Uterus (tissue), 3 donors: ENCODE measurements at regions not wholly inside any gene's neighbourhood (a gene's known extent, or its start where the extent isn't known, plus 50 kb on each side); places are given as distances from the start of the nearest gene placed in this dataset.

ENCODE experiments used
- DNase-seq, 2 donors: peaks; one replicate each; pipeline ENCODE4 v3.0.0-alpha.2; 2019 to 2020
- H3K27ac ChIP-seq, 2 donors: fragments of 200-600 bp; sonication (generic); 1 replicate in 1 of 2; 2 replicates in 1 of 2; pipeline ENCODE4 v1.5.1; 2016 to 2018
- H3K27me3 ChIP-seq, 2 donors: fragments of 200-600 bp; sonication (generic); one replicate each; pipeline ENCODE4 v1.5.1; 2018 to 2019; ENCODE audit warnings: control low read depth in 1 of 2
- H3K36me3 ChIP-seq, 2 donors: fragments of 200-600 bp; sonication (generic); one replicate each; pipeline ENCODE4 v1.5.1; 2019; ENCODE audit warnings: control low read depth in 1 of 2
- H3K4me1 ChIP-seq, 2 donors: fragments of 200-600 bp; sonication (generic); one replicate each; pipeline ENCODE4 v1.5.1; 2018 to 2019; ENCODE audit warnings: control low read depth in 1 of 2
- H3K4me3 ChIP-seq, 2 donors: fragments of 200-600 bp; sonication (generic); 1 replicate in 1 of 2; 2 replicates in 1 of 2; pipeline ENCODE4 v1.5.1; 2018 to 2019; ENCODE audit warnings: mild to moderate bottlenecking in 1 of 2
- H3K9me3 ChIP-seq, 2 donors: fragments of 200-600 bp; sonication (generic); one replicate each; pipeline ENCODE4 v1.5.1; 2019; ENCODE audit warnings: control low read depth in 1 of 2
- CTCF ChIP-seq, 4 experiments: fragments of 200-600 bp in 2 of 4; fragments of 450-650 bp in 2 of 4; sonication (generic) in 2 of 4; IDR thresholded peaks; one replicate each; pipeline ENCODE4 v1.5.1; 2016 to 2019; ENCODE audit warnings: antibody characterized with exemption in 4 of 4, mild to moderate bottlenecking in 2 of 4, moderate library complexity in 1 of 4
- POLR2A ChIP-seq, 2 donors: fragments of 450-650 bp; IDR thresholded peaks; one replicate each; pipeline ENCODE4 v1.6.1; 2016; ENCODE audit warnings: antibody characterized with exemption in 2 of 2, mild to moderate bottlenecking in 1 of 2, moderate library complexity in 1 of 2
- intact Hi-C: fragments of 100-400 bp; cut with DNase I; formaldehyde crosslinking; loops from one replicate; pipeline ENCODE4 v1.15.1; 2023; ENCODE audit warnings: low total_unique reads
- donor health status: DM: yes; HTN: yes; CAD: no.

DNA sequence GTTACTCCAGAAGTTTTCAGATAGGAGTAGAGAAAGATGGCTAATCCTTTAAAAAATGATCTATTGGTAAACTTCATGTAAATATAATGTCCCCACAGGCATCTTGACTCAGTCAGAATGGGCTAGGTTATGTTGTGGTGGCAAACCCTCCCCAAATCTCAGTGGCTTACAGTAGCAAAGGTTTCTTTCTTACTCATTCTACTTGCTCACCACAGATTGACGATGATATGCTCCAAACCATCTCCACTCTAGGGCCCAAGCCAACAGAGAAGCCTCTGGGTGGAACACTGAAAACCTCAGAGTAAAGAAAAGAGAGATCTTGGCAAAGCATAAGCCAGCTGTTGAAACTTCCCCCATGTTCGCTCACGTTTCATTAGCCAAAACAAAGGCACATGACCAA is 146.4 kb downstream of the EMP1 start:
- Histone ChIP-seq H3K4me1 (no peaks in the 10 kb centered on the region), H3K27ac (no peak overlapping the region), H3K4me3 (no peak overlapping the region), H3K9me3 (no peaks in the 10 kb centered on the region), H3K27me3 (no peaks in the 10 kb centered on the region), H3K36me3 (no peaks in the 10 kb centered on the region)
- no peak for DNase-seq
- TF ChIP-seq CTCF (IDR thresholded peaks at IDR 0.05) (no peak), POLR2A (IDR thresholded peaks at IDR 0.05) (no peak)
- intact Hi-C loops, result no loop called here

- H3K27ac ChIP-seq, result no peak overlapping the region
- no peak overlapping the region for H3K4me3 ChIP-seq
- H3K27me3 ChIP-seq, result no peaks in the 10 kb centered on the region
- H3K36me3 ChIP-seq, result no peaks in the 10 kb centered on the region
- TF ChIP-seq POLR2A (IDR thresholded peaks at IDR 0.05) (no peak), CTCF (IDR thresholded peaks at IDR 0.05) (no peak)
- no peaks in the 10 kb centered on the region for H3K9me3 ChIP-seq
- no peak for DNase-seq
- no peaks in the 10 kb centered on the region for H3K4me1 ChIP-seq
- intact Hi-C loops, result no loop called here
These were observed 143.6 kb downstream of the EMP1 start for GRCh38 chr12:13340149-13340548.

DNA sequence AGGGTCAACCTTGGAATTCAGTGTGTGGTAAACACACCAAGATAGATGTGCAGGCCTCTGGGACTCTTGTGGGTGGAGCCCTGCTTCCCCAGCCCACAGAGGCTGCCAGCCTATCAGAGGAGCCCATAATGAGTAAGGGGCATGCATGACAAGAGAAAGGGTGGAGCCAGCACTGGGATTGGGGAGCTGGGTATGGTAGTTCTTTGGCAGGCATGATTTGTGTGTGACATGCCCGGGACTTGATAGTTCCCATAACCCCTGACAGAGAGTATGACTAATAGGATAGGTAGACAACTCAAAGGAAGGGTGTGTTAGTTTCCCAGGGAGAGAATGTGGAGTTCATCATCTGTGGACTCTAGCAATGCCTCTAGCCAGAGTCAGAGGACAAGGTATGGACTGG is 143.0 kb downstream of the EMP1 start:
- Histone ChIP-seq H3K4me3 (no peak overlapping the region), H3K9me3 (no peaks in the 10 kb centered on the region), H3K4me1 (no peaks in the 10 kb centered on the region), H3K27me3 (no peaks in the 10 kb centered on the region), H3K27ac (no peak overlapping the region), H3K36me3 (no peaks in the 10 kb centered on the region)
- intact Hi-C loops, result no loop called here
- DNase-seq, result no peak
- TF ChIP-seq CTCF (IDR thresholded peaks at IDR 0.05) (no peak), POLR2A (IDR thresholded peaks at IDR 0.05) (no peak)

DNA sequence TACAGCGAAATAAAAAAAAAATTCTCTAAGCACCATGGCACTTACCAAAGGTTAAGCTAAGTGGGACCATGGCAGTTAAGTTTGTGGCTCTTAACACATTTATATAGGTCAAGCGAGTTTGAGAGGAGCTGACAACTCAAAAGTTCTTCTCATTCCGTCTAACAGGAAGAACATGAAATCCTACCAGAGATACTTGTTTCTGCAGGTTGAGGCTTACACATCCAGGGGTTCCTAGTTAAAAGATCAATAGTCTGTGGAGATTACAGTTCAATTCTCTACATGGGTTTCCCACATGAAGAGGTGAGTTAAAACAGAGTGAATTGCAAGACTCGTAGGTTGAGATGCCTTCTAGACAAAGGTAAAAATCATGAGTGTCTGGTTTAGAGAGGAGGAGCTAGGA is 142.6 kb downstream of the EMP1 start:
- TF ChIP-seq POLR2A (IDR thresholded peaks at IDR 0.05) (no peak), CTCF (IDR thresholded peaks at IDR 0.05) (no peak)
- Histone ChIP-seq H3K27ac (no peak overlapping the region), H3K4me1 (no peaks in the 10 kb centered on the region), H3K4me3 (no peak overlapping the region), H3K9me3 (no peaks in the 10 kb centered on the region), H3K36me3 (no peaks in the 10 kb centered on the region), H3K27me3 (no peaks in the 10 kb centered on the region)
- intact Hi-C loops, result no loop called here
- no peak for DNase-seq

GRCh38 chr12:13337791-13338190 is 141.3 kb downstream of the EMP1 start:
- Histone ChIP-seq H3K27me3 (no peaks in the 10 kb centered on the region), H3K4me3 (no peak overlapping the region), H3K36me3 (no peaks in the 10 kb centered on the region), H3K4me1 (no peaks in the 10 kb centered on the region), H3K9me3 (no peaks in the 10 kb centered on the region), H3K27ac (no peak overlapping the region)
- no peak for TF ChIP-seq CTCF (IDR thresholded peaks at IDR 0.05)
- no peak for TF ChIP-seq POLR2A (IDR thresholded peaks at IDR 0.05)
- DNase-seq, result no peak
- intact Hi-C loops, result no loop called here
